GM20431 (cell line): ENCODE measurements at regions not wholly inside any gene's neighbourhood (a gene's known extent, or its start where the extent isn't known, plus 50 kb on each side); places are given as distances from the start of the nearest gene placed in this dataset.
"Not testable (repeated sequence)": the region's sequence is repeated elsewhere in the genome, so short reads cannot be mapped to it uniquely, and the experiment has no call there.

Experiments used
- in situ Hi-C: fragments of 300-500 bp; cut with MseI, MboI; formaldehyde crosslinking; loops from one replicate; pipeline ENCODE4 v1.15.0; 2020; ENCODE audit warnings: low sequenced_read_pairs; ENCODE audit not compliant: unreplicated experiment

DNA sequence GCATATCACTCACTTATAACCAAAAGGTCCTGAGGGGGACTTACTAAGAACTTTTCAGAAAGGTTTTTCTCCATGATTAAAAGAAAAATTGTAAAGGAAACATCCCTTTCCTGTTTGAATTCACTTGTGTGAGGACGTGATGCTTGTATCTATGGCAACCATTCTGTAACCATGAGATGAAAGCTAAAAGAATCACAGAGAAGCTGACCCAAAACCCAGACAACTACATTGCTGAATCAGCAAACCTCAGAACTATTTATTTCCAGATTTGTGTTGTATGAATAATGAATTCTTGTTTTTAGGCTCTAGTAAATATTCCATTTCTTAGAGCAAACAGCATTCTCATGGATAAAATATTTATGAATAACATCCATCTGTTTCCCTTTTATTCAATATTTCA, 91.2 kb downstream of the RCHY1 start:
- in situ Hi-C loops: no loop called here

DNA sequence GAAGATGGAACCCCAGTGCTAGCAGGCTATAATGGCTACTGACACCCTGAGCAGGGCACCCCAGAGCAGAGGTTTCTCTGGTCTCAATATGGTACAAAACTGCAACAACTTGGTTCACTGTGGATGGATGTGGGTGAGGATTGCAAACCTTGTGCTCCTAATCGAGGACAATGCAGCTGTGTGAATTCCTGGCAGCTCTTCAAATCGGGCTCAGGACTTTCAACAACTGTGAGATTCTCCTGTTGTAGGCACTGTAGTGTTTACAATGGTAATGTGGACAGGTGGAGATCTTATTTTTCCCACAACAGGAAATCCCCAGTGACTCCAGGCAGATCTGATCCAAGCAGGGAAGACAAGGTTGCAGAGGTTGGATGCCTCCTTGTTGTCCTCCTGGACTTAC, 101.5 kb downstream of the RCHY1 start:
- in situ Hi-C loops: no loop called here

DNA sequence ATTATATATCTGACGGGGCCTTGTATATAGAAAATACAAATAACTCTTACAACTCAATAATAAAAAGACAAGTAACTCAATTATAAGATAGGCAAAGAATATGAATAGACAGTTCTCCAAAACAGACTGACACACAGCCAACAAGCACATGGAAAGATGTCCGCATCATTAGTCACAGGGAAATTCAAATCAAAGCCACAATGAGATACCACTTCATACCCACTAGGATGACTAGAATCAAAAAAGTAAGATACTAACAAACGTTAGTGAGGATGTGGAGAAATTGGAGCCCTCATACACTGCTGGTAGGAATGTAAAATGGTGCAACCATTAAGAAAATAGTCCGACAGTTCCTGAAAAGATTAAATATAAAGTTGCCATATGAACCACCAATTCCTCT, 115.7 kb downstream of the RCHY1 start:
- in situ Hi-C loops: no loop called here

DNA sequence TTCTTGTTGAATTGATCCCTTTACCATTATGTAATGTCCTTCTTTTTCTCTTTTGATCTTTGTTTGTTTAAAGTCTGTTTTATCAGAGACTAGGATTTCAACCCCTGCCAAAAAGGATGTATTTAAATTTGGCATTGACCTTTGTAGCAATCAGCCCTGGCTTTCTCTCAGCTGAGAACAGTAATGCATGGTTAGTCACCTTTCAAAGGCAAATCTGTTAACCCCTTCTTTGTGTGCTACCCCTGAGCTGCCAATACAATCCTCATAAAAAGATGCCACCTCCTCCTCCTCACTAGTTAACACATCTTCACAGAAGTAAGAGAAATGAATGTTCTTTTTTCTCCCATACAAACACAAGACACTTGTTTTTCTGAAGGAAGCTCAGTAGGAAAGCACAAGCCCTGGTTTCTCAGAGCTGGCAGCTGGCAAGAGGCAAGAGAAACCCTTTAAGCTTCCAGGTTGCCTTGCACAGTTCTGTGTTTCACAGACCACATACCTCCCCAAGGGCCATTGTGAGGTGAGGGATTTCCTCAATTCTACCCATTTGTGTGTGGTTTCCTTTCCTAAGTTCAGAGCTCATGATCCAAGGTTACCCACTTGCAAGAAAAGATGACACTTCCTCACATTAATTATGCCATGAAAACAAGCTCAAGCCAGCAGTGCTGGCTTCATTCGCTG, 122.6 kb downstream of the RCHY1 start:
- in situ Hi-C loops: no loop called here

DNA sequence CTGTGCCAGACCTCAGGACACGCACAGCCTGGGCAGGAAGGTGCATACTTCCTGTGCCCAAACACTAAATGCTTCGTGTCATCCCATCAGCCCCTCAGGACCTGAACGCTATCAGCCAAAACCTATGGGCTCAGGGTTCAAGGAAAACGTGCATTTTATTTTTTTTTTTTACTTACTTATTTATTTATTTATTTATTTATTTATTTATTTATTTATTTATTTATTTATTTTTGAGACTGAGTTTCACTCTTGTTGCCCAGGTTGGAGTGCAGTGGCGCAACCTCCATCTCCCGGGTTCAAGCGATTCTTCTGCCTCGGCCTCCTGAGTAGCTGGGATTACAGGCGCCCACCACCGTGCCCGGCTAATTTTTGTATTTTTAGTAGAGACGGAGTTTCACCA, 127.8 kb downstream of the RCHY1 start:
- in situ Hi-C loops: not testable (repeated sequence)

DNA sequence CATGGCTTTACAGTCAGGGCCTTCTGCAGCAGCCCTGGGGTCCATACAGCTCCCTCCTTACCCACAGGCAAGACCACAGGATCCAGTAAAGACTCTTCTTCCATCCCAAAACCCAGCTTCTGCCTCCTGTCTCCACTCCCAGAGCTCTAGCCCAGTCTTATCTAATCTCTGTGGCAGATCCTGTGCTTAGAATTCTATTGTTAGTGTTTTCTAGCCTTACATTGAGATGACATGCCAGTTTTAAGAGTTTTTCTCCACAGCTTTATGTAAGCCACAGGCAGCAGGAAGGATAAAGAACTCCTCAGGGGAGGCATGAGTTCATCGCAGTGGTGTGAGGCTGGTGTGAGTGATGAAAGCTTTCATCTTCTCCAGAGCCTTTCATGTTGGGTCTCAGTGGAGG, 129.1 kb downstream of the RCHY1 start:
- in situ Hi-C loops: no loop called here

DNA sequence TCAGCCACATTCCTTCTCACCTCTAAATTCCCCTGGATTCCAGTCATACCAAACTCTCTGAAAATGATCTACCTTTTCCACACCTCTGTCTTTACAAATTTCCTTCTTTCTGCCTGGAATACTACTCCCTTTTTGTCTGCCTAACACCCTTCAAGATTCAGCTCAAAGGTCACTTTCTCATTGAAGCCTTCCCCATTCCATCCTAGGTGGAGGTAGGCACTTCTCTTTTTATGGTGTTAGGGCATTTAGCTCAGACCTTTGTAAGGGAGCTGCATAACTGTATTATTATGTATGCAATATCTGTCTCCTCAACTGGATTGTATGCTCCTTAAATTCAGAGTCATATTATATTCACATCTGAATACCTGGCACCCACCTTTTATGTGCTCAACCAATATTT, 137.7 kb downstream of the RCHY1 start:
- in situ Hi-C loops: no loop called here

DNA sequence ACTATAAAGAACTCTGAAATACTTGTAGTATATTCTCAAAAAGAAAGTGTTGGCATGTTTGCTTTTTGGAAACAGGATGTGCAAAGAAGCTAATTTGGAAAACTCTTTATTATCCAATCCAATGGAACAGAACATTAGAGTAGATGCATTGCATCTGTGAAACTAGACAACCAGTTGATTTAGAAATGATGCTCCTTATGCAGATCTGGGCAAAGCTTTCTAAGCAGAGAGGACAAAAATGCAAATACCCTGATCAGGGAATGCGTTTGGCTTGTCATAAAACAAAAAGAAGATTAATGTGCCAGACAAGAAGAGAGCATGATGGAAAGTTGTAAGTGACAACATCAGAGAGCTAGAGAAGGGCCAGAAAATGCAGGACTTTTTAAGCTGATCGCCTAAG, 142.3 kb downstream of the RCHY1 start:
- in situ Hi-C loops: no loop called here

DNA sequence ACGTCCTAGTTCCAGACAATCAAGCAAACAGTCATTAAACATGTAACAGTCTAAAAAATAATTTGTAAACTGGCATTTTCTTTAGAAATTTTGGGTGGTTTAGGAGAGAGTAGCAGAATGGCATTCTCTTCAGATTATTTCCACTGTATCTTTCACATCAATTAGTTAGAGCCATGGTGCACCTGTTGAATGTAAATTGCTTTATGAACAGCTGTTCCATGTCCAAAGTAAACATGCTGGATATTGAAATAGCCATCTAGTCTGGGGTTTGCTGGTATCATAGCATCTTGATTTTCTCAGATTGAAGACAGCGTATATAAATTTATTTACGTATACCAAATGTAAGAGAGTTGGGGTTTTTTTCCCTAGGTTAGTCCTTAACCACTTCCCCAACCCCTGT, 143.6 kb downstream of the RCHY1 start:
- in situ Hi-C loops: no loop called here

DNA sequence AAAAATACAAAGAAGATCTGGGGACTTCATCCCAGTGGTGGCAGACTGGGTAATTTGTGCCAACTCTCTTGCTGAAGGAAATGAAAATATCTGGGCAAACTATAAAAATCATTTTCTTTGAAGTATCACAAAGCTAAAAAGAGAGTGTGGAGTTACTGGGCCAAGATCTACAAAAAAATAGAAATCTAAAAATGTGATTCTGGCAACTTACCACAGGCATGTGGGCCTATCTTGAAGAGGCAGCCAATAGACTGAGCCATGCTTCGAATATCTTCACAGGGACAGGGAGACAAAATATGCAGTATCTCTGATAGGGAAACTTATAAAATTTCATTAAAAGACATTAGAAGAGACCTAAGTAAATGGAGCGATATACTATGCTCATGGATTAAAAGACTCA, 168.8 kb downstream of the RCHY1 start:
- in situ Hi-C loops: no loop called here

DNA sequence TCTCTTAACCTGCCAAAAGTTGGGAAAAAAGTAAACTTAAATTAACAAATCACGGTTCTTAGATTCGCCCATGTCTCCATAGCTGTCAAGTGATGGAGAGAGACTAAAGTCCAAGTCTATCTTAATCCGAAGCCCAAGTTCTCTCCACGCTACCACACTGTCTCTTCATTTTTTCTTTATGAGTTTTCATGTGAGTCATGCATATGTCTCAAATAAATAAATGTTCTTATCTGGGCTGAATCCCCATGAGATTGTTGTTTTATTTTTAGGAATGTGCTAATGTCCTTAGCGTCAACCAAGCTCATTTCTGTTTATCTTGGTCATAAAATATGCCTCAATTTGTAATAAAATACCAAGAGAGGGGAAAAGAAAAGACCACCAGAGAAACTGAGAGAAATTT, 169.3 kb downstream of the RCHY1 start:
- in situ Hi-C loops: no loop called here

DNA sequence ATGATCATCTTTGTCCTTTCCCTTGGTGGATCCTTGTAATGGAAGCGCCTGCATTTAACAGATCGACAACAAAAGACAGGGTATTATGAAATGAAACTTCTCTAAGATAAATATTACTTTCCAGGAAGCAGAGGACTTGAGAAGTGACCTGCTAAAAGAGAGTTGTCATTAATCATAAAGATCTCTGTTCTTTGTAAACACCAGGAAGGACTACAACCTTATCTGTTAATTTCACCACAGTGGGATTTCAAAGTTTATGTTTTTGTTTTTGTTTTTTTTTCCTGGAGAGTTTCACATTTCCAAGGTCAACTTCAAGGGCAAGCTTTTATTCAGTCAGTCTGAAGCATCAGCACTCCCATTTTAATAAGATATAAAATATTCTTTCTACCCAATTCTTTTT, 170.9 kb downstream of the RCHY1 start:
- in situ Hi-C loops: no loop called here

DNA sequence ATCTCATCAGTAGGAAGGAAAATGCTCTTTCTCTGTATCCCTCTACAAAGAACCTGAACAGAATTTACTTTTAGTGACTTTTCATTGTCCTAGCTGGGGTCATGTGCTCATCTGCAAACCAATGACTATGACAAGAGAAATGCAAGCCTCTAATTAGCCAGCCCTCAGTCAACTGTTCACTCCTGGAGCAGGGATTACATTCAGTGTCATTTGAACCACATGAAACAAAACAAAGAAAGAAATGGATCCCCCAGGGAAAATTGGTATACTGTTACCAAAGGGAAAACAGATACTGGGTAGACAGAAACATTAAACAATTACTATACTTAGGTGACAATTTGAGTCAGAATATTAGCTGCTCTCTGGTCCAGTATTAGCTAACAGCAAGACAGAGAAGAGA, 173.6 kb downstream of the RCHY1 start:
- in situ Hi-C loops: no loop called here

DNA sequence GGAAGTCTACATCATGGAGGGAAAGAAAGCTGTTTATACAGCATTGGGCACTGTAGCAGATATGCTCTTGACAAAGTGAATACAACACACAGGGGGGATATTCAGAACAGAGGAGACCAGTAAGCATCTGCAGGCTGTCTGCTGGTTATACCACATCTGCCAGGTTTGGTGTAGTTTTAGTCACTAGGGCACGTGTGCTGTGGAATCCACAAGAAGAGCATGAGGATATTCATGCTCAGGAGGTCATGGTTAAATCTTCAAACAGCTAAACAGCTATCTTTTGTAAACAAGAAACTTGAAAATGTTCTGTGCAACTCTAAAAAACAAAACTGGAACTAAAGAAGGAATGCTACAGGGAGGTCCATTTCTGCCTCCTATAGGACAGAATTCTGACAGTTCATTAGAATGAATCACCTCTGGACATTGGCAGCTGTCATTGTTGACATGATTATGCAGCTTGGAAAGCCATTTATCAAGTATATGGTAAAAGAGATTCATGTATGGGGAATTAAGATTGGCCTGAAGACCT, 175.8 kb downstream of the RCHY1 start:
- in situ Hi-C loops: no loop called here

DNA sequence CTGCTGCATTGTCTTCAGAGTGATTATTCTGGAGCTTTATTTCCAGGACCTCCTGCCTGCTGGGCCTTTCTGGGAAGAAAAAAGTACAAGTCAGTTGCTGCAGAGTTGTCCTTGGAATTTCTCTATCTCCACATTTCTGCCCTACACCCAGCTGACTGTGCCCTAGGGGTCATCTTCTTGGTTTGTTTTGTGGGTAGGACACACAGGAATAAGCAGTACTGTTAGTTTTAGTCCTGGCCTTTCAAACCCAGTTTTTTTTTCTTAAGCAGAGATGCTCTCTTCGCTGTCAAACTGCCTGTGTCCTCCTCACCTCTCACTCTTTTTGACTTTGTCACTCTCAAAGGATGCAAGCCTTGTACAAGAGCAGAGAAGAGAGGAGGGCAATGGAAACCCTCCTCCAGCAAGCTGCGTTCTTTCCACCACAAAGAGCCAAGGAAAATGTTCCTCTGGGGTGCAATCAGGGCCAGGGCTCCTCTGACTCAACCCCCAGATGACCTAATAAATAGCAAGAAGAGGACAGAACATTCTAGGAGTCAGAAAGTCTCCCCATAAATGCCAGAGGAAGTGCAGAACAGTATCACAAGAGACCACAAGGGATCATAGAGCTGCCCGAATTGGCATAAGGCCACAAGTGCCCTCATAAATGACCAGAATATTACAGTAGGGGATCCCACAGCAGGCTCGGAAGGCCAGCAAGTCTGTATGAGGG, 186.2 kb downstream of the RCHY1 start:
- in situ Hi-C loops: no loop called here

DNA sequence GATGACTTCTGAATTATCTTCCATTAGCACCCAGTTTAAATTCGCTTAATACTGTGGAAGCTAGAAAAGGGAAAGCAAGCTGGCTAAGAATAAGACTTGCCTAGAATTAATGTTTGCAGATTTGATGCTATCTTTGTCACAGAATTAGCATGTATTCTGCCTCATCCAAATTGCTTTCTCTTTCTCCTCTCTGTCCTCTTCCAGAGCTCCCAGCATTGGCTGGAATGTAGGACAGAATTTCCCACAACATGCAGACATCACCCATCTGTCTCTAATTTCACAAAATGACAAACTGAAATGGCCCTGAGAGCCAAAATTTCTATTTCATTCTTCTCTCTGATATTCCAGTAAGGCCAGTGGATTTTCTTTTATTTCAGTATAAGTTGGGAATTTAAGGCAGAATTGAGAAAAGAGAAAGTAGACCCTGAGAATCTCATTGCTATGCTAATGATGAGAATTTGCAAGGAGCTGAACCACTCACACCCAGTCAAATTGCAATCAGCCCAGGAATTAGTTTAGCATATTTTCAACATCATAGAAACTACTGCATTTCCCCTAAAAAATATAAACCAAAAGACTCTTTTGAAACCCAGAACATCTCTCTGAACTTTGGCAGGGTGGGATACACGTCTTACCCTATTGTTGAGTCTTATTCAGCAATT, 188.8 kb downstream of the RCHY1 start:
- in situ Hi-C loops: no loop called here

DNA sequence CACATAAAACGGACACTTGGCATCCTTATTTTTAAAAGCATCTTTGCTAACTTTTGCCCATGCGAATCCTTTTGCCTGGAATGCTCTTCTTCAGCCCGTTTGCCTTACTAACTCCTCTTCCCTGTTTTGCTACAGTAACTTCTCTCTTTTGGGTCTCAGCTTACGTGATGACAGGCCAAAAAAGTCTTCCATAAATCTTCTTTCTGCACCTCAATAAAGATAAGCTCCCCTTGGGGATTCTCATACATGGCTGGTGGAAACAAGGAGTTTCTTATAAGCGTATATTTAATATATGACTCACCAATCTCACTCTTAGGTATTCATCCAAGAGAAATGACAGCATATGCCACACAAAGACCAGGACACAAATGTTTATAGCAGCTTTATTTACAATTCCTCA, 192.7 kb downstream of the RCHY1 start:
- in situ Hi-C loops: no loop called here

DNA sequence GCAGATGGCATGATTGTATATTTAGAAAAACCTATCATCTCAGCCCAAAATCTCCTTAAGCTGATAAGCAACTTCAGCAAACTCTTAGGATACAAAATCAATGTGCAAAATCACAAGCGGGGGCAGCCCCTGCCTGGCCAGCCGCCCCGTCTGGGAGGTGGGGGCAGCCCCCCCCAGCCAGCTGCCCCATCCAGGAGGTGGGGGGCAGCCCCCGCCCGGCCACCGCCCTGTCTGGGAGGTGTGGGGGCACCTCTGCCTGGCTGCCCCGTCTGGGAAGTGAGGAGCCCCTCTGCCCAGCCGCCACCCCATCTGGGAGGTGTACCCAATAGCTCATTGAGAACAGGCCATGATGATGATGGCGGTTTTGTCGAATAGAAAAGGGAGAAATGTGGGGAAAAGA, 196.6 kb downstream of the RCHY1 start:
- in situ Hi-C loops: not testable (repeated sequence)

DNA sequence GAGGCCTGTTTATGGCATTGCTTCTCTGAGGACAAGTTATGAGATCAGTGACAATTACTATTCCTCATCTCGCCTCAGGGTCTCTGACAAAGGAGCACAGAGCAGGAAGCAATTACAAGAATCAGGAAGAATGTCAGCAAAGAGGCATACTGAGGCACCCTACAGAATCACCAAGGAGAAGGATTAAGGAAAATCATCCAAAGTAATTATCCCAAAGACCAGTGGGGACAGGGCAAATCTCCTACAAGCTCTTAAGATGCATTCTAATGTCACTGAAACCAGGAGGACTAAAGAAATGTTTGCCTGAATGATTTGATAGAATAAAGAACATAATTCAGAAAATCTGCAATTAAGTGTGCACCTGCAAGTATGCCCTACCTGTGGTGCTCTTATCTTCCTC, 206.2 kb downstream of the RCHY1 start:
- in situ Hi-C loops: no loop called here

DNA sequence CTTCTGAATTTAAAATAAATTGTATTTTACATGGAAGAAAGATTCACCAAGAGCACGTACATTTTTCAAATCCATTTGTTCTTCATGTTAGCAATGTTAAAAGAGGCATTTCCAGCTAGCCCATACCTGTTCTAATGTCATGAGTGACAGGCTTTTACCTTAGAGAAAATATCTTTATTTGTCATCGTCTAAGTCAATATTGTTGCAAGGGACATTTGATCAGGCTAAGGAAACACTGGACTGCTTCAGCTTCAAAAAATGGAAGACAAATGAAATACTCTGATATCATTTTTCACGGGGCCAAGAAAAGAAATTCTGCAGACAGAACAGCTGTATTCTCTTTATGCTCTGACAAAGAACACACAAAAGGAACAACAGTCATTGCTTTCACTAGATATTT, 207.7 kb downstream of the RCHY1 start:
- in situ Hi-C loops: no loop called here

DNA sequence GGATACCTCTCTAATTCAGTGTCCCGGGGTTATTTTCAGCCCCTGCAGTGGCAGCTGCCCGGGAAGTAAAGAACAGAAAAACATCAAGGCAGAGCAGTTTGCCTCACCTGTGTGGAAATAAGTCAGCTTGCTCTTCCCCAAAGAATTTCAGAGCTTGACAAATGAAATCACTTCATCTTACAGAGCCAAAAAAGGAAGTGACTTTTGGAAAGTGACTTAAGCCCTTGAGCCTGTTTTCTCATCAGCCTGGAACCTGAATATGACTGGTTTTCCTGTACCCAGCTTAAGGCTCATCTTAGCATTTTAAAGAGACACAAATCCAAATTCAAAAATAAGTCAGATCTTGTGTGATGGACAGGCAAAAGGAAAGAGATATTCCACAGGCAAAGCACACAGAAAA, 211.6 kb downstream of the RCHY1 start:
- in situ Hi-C loops: no loop called here
